ENCODE measurements at regions not wholly inside any gene's neighbourhood (a gene's known extent, or its start where the extent isn't known, plus 50 kb on each side); places are given as distances from the start of the nearest gene placed in this dataset.

DNA sequence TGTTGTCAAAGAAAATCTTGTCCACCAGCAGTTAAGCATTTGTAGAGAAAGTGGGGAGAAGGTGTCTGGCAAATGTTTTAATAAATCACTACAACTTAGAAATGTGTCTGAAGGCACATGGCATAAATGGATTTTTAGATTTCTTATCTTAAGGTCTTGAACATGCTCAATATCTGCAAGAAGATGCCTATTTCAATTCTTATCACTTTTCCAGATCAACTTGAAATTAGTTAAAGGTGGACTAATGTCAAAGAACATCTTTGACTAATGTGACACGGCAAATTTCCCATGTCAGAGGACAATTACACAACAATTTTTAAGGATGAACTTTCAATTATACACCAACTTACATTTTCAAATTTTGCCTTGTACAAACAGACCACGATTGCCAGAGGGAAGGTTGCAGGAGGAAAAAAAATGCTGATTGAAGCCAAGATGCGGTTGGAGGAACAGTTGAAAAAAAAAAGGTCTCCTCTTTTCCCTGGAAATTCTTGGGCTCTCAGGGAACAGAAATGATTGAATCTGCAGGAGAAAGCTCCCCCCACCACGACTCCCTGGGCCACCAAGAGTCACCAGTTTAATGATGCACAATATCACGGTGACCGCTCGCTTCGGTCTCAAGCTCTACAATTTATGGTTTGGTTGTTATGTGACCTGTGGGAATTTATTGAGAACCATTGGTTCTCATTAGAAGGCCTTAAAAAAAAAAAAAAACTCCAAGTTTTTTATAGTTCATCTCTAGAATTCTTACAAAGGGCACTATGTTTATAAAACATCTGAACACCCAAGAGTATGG is 507.6 kb upstream of the ADAMTS9 start:
- RAD21 ChIA-PET (ENCODE audit: unreplicated experiment), result no interaction called here
- H3K9ac ChIP-seq (ENCODE audit: control insufficient read depth, insufficient read depth, low read length), result no peak overlapping the region
- no TSS peak for BruUV-seq (replicated peaks)
- intact Hi-C loops (cut with micrococcal nuclease; ENCODE audit: unreplicated experiment) (no loop called here), in situ Hi-C loops (cut with MboI) (no loop called here)
- H3K27ac ChIP-seq (ENCODE audit: control insufficient read depth, insufficient read depth), result no peak overlapping the region
- H3K4me2 ChIP-seq (ENCODE audit: control insufficient read depth, insufficient read depth), result no peak overlapping the region
- TF ChIP-seq EED (IDR thresholded peaks at IDR 0.05; ENCODE audit: low read depth) (no peak), HDAC6 (IDR thresholded peaks at IDR 0.05; ENCODE audit: unreplicated experiment) (no peak), TCF3 (IDR thresholded peaks at IDR 0.05; ENCODE audit: borderline replicate concordance, insufficient read depth, low read depth, low read length) (no peak), STAT3 (IDR thresholded peaks at IDR 0.05; ENCODE audit: low read depth, low read length) (no peak), SUZ12 (IDR thresholded peaks at IDR 0.05; ENCODE audit: unreplicated experiment) (no peak)
- TF ChIP-seq, protein P1, sequence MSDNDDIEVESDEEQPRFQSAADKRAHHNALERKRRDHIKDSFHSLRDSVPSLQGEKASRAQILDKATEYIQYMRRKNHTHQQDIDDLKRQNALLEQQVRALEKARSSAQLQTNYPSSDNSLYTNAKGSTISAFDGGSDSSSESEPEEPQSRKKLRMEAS (IDR thresholded peaks at IDR 0.05; ENCODE audit: low read depth, low read length), result no peak
- TF ChIP-seq, protein P2, sequence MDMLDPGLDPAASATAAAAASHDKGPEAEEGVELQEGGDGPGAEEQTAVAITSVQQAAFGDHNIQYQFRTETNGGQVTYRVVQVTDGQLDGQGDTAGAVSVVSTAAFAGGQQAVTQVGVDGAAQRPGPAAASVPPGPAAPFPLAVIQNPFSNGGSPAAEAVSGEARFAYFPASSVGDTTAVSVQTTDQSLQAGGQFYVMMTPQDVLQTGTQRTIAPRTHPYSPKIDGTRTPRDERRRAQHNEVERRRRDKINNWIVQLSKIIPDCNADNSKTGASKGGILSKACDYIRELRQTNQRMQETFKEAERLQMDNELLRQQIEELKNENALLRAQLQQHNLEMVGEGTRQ (IDR thresholded peaks at IDR 0.05; ENCODE audit: borderline replicate concordance, low read depth, low read length), result no peak
- no peaks in the 10 kb centered on the region for H3K9me3 ChIP-seq (replicated peaks; ENCODE audit: control insufficient read depth, insufficient read depth, low read length)
- H3K79me2 ChIP-seq (ENCODE audit: control insufficient read depth, insufficient read depth, low read length), result no peaks in the 10 kb centered on the region
- 50% methylated on average over 8 of the region's 8 CpGs for WGBS (ENCODE audit: insufficient coverage, insufficient replicate concordance, low lambda C conversion rate, missing lambda C conversion rate)
- H3K27me3 ChIP-seq (replicated peaks in 1 of 2; ENCODE audit: control insufficient read depth in 2 of 2, insufficient read depth in 2 of 2, low read length in 1 of 2), result no peaks in the 10 kb centered on the region
- H4K20me1 ChIP-seq (ENCODE audit: control insufficient read depth, insufficient read depth), result no peaks in the 10 kb centered on the region
- no peak overlapping the region for H2AFZ ChIP-seq (ENCODE audit: control insufficient read depth, low read depth, low read length)
- ATAC-seq (no peak), DNase-seq (ENCODE audit: low read depth, low spot score) (no peak), FAIRE-seq (no peak)
- SMC1A ChIA-PET (ENCODE audit: uncharacterized antibody, unreplicated experiment), result no interaction called here
- CTCF ChIA-PET, result interaction anchor here (0.6 kb wide), 1 partner anchor 1513 kb away, joined by 3 read pairs; no protein-coding TSS in a partner anchor
- H3K4me3 ChIP-seq, result no peak overlapping the region
- POLR2A ChIA-PET, result no interaction called here
- H3K4me1 ChIP-seq (ENCODE audit: control insufficient read depth, insufficient read depth, low read length), result no peaks in the 10 kb centered on the region
- H3K36me3 ChIP-seq (ENCODE audit: control insufficient read depth in 2 of 2, insufficient read depth in 2 of 2, low read length in 1 of 2), result no peaks in the 10 kb centered on the region

Data from GM12878 (cell line).